Heart left ventricle (tissue), 16 donors: ENCODE measurements at regions not wholly inside any gene's neighbourhood (a gene's known extent, or its start where the extent isn't known, plus 50 kb on each side); places are given as distances from the start of the nearest gene placed in this dataset.

Experiments
- ATAC-seq, 4 donors: fragments of 200-7000 bp; cut with Tn5 transposase; one replicate each; pipeline ENCODE4 v1.9.1; 2020 to 2022; ENCODE audit warnings: moderate library complexity in 4 of 4, mild to moderate bottlenecking in 3 of 4, moderate number of reproducible peaks in 1 of 4
- DNase-seq, 5 donors: peaks; one replicate each; pipeline ENCODE4 v3.0.0-alpha.2; 2020
- H3K27ac ChIP-seq, 12 donors: fragments of 200-600 bp; sonication (generic) in 4 of 12; one replicate each; pipeline versions ENCODE4 v1.5.0 to v1.8.0; 2016 to 2022; ENCODE audit warnings: mild to moderate bottlenecking in 2 of 12
- H3K27me3 ChIP-seq, 9 donors: fragments of 200-600 bp; sonication (generic) in 2 of 9; one replicate each; pipeline versions ENCODE4 v1.5.1 to v1.8.0; 2016 to 2022; ENCODE audit warnings: mild to moderate bottlenecking in 3 of 9
- H3K36me3 ChIP-seq, 9 donors: fragments of 200-600 bp; sonication (generic) in 2 of 9; one replicate each; pipeline versions ENCODE4 v1.5.0 to v1.8.0; 2018 to 2022; ENCODE audit warnings: mild to moderate bottlenecking in 2 of 9
- H3K4me1 ChIP-seq, 12 donors: fragments of 200-600 bp; sonication (generic) in 4 of 12; one replicate each; pipeline versions ENCODE4 v1.5.0 to v1.8.0; 2016 to 2022; ENCODE audit warnings: mild to moderate bottlenecking in 3 of 12
- H3K4me3 ChIP-seq, 12 donors: fragments of 200-600 bp; sonication (generic) in 4 of 12; one replicate each; pipeline versions ENCODE4 v1.5.0 to v1.8.0; 2017 to 2022; ENCODE audit warnings: mild to moderate bottlenecking in 9 of 12, moderate library complexity in 4 of 12
- H3K9me3 ChIP-seq, 12 donors: fragments of 200-600 bp; sonication (generic) in 4 of 12; one replicate each; pipeline versions ENCODE4 v1.5.0 to v1.8.0; 2016 to 2022; ENCODE audit warnings: mild to moderate bottlenecking in 1 of 12
- CTCF ChIP-seq, 12 donors: fragments of 200-600 bp; sonication (generic) in 4 of 12; IDR thresholded peaks; one replicate each; pipeline versions ENCODE4 v1.5.0 to v1.8.0; 2018 to 2022; ENCODE audit warnings: antibody characterized with exemption in 12 of 12, mild to moderate bottlenecking in 5 of 12
- POLR2A ChIP-seq, 2 donors: fragments of 450-650 bp; IDR thresholded peaks; one replicate each; pipeline ENCODE4 v1.6.1; 2017; ENCODE audit warnings: antibody characterized with exemption in 2 of 2, mild to moderate bottlenecking in 2 of 2, moderate library complexity in 2 of 2
- WGBS, 4 donors: extraction: QIAGEN DNeasy Blood & Tissue Kit in 2 of 4; methylation state at CpG; one replicate each; pipeline versions ENCODE4 v1.1.5 to v1.1.7; 2013 to 2018; 5-methylcytosine and 5-hydroxymethylcytosine counted together
- intact Hi-C, 10 donors: fragments of 100-400 bp; cut with DNase I; formaldehyde crosslinking; loops; one replicate each; pipeline versions ENCODE4 v1.11.1 to v1.14.2; 2022
- donor health status: ischemic (EF 13 %, LVEDD 7.1; RV severe dilation, severe dysfunction).
- donor health status: healthy with polysubstance abuse.
- donor health status: DM: no; HTN: yes; CAD: no.
- donor health status: DM: no; HTN: no; CAD: no.
- donor health status: ischemic (EF 25% LVEDD 6.9; RV normal size, moderate dysfunction).
- donor health status: ischemic (EF 25% LVEDD 5.7; RV mildly dilated, moderate dysfunction).
- donor health status: healthy.
- donor health status: DM: yes; HTN: yes; CAD: no.
- donor health status: ischemic (EF 35%, LVEDD 5.7; RV mildly dilated, moderate dysfunction).
- donor health status: nonischemic (EF 11% LVEDD 7.7; RV severe dilation, severe dysfunction).
- donor health status: DM: yes; HTN: yes; CAD: no.
- donor health status: PGD.
- donor health status: ischemic (EF 29% LVEDD 5.4; RV normal size, mild dysfunction).
- donor health status: nonischemic (EF 23%, LVEDD 6.1; RV moderate dilation, normal function).

- 84 to 92% (median 88%) methylated on average over 2 of the region's 2 CpGs for WGBS, 4 donors
- no peaks in the 10 kb centered on the region for H3K36me3 ChIP-seq
These were observed 335.4 kb upstream of the MDFIC2 start for GRCh38 chr3:70647823-70648222.

GRCh38 chr3:70647094-70647493 is 334.7 kb upstream of the MDFIC2 start:
- H3K4me3 ChIP-seq = no peak overlapping the region
- H3K27ac ChIP-seq = no peak overlapping the region
- H3K36me3 ChIP-seq = no peaks in the 10 kb centered on the region
- peaks cover 0 to 4% (median 0%) of the 10 kb centered on the region in 12 donors for H3K9me3 ChIP-seq
- DNase-seq (no peak), ATAC-seq (peak in 2 of 4 donors; percentile 60 to 69)
- intact Hi-C loops = no loop called here
- 60 to 69% (median 66%) methylated on average over 2 of the region's 2 CpGs for WGBS, 4 donors
- H3K4me1 ChIP-seq = peaks cover 0 to 6% (median 0%) of the 10 kb centered on the region in 12 donors
- no peak for TF ChIP-seq POLR2A (IDR thresholded peaks at IDR 0.05)
- no peak for TF ChIP-seq CTCF (IDR thresholded peaks at IDR 0.05)
- H3K27me3 ChIP-seq = no peaks in the 10 kb centered on the region

More at GRCh38 chr3:70647823-70648222, 335.4 kb upstream of the MDFIC2 start:
- TF ChIP-seq CTCF (IDR thresholded peaks at IDR 0.05) (no peak), POLR2A (IDR thresholded peaks at IDR 0.05) (no peak)
- Histone ChIP-seq H3K4me1 (peaks cover 0 to 6% (median 0%) of the 10 kb centered on the region in 12 donors), H3K9me3 (peaks cover 0 to 4% (median 0%) of the 10 kb centered on the region in 12 donors), H3K4me3 (no peak overlapping the region), H3K27ac (no peak overlapping the region), H3K27me3 (no peaks in the 10 kb centered on the region)
- no peak for DNase-seq
- intact Hi-C loops = no loop called here
- ATAC-seq = peak in 1 of 4 donors; percentile 27

GRCh38 chr3:70646635-70647034 is 334.2 kb upstream of the MDFIC2 start:
- TF ChIP-seq POLR2A (IDR thresholded peaks at IDR 0.05) = no peak
- no peak for TF ChIP-seq CTCF (IDR thresholded peaks at IDR 0.05)
- Histone ChIP-seq H3K4me3 (no peak overlapping the region), H3K27ac (no peak overlapping the region), H3K9me3 (peaks cover 0 to 4% (median 0%) of the 10 kb centered on the region in 12 donors), H3K4me1 (peaks cover 0 to 6% (median 0%) of the 10 kb centered on the region in 12 donors), H3K27me3 (no peaks in the 10 kb centered on the region), H3K36me3 (no peaks in the 10 kb centered on the region)
- intact Hi-C loops = no loop called here
- DNase-seq (no peak), ATAC-seq (no peak)

- DNase-seq = no peak
- no peaks in the 10 kb centered on the region for H3K4me1 ChIP-seq
- H3K9me3 ChIP-seq = peaks cover 0 to 5% (median 0%) of the 10 kb centered on the region in 12 donors
- no peak for TF ChIP-seq POLR2A (IDR thresholded peaks at IDR 0.05)
- no peak for TF ChIP-seq CTCF (IDR thresholded peaks at IDR 0.05)
- intact Hi-C loops = no loop called here
- no peak for ATAC-seq
- no peak overlapping the region for H3K27ac ChIP-seq
- no peaks in the 10 kb centered on the region for H3K27me3 ChIP-seq
- no peaks in the 10 kb centered on the region for H3K36me3 ChIP-seq
- no peak overlapping the region for H3K4me3 ChIP-seq
These were observed 328.0 kb upstream of the MDFIC2 start for GRCh38 chr3:70640481-70640880.
